ENCODE measurements at regions not wholly inside any gene's neighbourhood (a gene's known extent, or its start where the extent isn't known, plus 50 kb on each side); places are given as distances from the start of the nearest gene placed in this dataset.

DNA sequence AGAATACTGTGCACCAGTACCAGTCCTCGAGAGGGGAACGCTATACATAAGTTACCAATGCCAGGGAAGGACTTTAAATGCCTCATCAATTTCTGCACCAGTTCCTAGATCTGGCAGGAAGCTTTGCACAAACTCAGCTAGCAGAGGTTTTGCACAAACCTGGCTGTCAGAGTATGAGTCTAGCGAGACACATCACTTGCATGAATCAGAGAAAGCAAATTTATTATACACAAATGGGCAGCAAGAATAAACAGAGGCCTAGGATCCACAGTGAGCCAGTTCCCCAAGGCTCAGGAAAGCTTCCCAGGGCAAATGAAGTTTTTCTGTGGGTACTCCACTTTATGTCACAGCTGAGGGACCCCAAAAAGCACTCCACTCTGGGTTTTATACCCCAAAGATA, 523.5 kb downstream of the CFAP47 start:
- TF ChIP-seq, protein P1, sequence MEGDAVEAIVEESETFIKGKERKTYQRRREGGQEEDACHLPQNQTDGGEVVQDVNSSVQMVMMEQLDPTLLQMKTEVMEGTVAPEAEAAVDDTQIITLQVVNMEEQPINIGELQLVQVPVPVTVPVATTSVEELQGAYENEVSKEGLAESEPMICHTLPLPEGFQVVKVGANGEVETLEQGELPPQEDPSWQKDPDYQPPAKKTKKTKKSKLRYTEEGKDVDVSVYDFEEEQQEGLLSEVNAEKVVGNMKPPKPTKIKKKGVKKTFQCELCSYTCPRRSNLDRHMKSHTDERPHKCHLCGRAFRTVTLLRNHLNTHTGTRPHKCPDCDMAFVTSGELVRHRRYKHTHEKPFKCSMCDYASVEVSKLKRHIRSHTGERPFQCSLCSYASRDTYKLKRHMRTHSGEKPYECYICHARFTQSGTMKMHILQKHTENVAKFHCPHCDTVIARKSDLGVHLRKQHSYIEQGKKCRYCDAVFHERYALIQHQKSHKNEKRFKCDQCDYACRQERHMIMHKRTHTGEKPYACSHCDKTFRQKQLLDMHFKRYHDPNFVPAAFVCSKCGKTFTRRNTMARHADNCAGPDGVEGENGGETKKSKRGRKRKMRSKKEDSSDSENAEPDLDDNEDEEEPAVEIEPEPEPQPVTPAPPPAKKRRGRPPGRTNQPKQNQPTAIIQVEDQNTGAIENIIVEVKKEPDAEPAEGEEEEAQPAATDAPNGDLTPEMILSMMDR (IDR thresholded peaks at IDR 0.05; ENCODE audit: low read length), result no peak
- TF ChIP-seq EZH2 (optimal IDR thresholded peaks at IDR 0.05; ENCODE audit: low read depth, low read length) (no peak), EZH2phosphoT487 (IDR thresholded peaks at IDR 0.05; ENCODE audit: low read length) (no peak)
